ENCODE measurements at regions not wholly inside any gene's neighbourhood (a gene's known extent, or its start where the extent isn't known, plus 50 kb on each side); places are given as distances from the start of the nearest gene placed in this dataset.

- no peak for TF ChIP-seq CTCF (IDR thresholded peaks at IDR 0.05; ENCODE audit: low read depth, low read length)
- TF ChIP-seq EZH2phosphoT487 (IDR thresholded peaks at IDR 0.05; ENCODE audit: low read depth), result no peak
Measured at GRCh38 chr12:24705741-24706358, 243.1 kb downstream of the BCAT1 start.

Measured in OCI-LY3 (cell line).